SK-N-SH (cell line): ENCODE measurements at regions not wholly inside any gene's neighbourhood (a gene's known extent, or its start where the extent isn't known, plus 50 kb on each side); places are given as distances from the start of the nearest gene placed in this dataset.
A peak's percentile ranks its signal among the peaks of the same experiment; 100 is the strongest.

ENCODE experiments used
- CTCF ChIA-PET: fragments of 300-600, 350-600 bp; formaldehyde crosslinking; extraction: SDS; loops from one replicate; lab custom pipeline; 2021; lab: Yijun Ruan, JAX
- POLR2A ChIA-PET: fragments of 350-600 bp; sonication (Branson Sonifier 250); formaldehyde crosslinking; extraction: SDS; loops from one replicate; lab custom pipeline; 2020; ENCODE audit warnings: antibody characterized with exemption, inconsistent platforms; lab: Yijun Ruan, JAX
- DNase-seq: peaks from one replicate; pipeline ENCODE4 v3.0.0; 2012
- H2AFZ ChIP-seq: fragments of 200-600 bp; sonication (generic); 2 replicates; pipeline ENCODE4 v1.8.1; 2016; ENCODE audit warnings: antibody characterized with exemption, mild to moderate bottlenecking, low read depth
- H3F3A ChIP-seq: fragments of 200-600 bp; sonication (generic); replicated peaks from 2 replicates; pipeline ENCODE3; 2016; ENCODE audit warnings: antibody characterized with exemption, mild to moderate bottlenecking; ENCODE audit not compliant: insufficient read depth
- H3K27ac ChIP-seq, 2 experiments: fragments of 200-500 bp in 1 of 2; fragments of 200-600 bp in 1 of 2; sonication (Bioruptor generic) in 1 of 2; sonication (generic), shearing (Covaris generic) in 1 of 2; 2 replicates each; pipeline versions ENCODE4 v1.5.1 to v1.6.1; 2014 to 2016; ENCODE audit warnings: low read depth in 2 of 2, inconsistent platforms in 1 of 2, low read length in 1 of 2, mild to moderate bottlenecking in 1 of 2, mixed read lengths in 1 of 2
- H3K27me3 ChIP-seq: fragments of 200-600 bp; sonication (generic), shearing (Covaris generic); 2 replicates; pipeline ENCODE4 v1.6.1; 2016; ENCODE audit warnings: mixed run types; ENCODE audit not compliant: insufficient read depth
- H3K36me3 ChIP-seq, 2 experiments: fragments of 200-500 bp in 1 of 2; fragments of 200-600 bp in 1 of 2; sonication (Bioruptor generic) in 1 of 2; sonication (generic) in 1 of 2; replicated peaks in 1 of 2; 2 replicates each; pipeline versions ENCODE3 to v1.5.1; 2014 to 2016; ENCODE audit warnings: low read length in 1 of 2, mild to moderate bottlenecking in 1 of 2; ENCODE audit not compliant: insufficient read depth in 2 of 2, control insufficient read depth in 1 of 2
- H3K4me1 ChIP-seq, 2 experiments: fragments of 200-500 bp in 1 of 2; fragments of 200-600 bp in 1 of 2; sonication (Bioruptor generic) in 1 of 2; sonication (generic), shearing (Covaris generic) in 1 of 2; 2 replicates each; pipeline versions ENCODE4 v1.5.1 to v1.6.1; 2014 to 2016; ENCODE audit warnings: low read depth in 1 of 2, low read length in 1 of 2, mixed run types in 1 of 2; ENCODE audit not compliant: insufficient read depth in 2 of 2, control insufficient read depth in 1 of 2
- H3K4me2 ChIP-seq: fragments of 200-600 bp; sonication (generic), shearing (Covaris generic); 2 replicates; pipeline ENCODE4 v1.6.1; 2017; ENCODE audit warnings: mixed run types
- H3K4me3 ChIP-seq, 2 experiments: fragments of 200-500 bp in 1 of 2; fragments of 200-600 bp in 1 of 2; sonication (Bioruptor generic) in 1 of 2; sonication (generic), shearing (Covaris generic) in 1 of 2; 2 replicates each; pipeline versions ENCODE4 v1.5.1 to v1.8.1; 2014 to 2016; ENCODE audit warnings: low read depth in 2 of 2, inconsistent platforms in 1 of 2, low read length in 1 of 2, mild to moderate bottlenecking in 1 of 2, mixed read lengths in 1 of 2, moderate library complexity in 1 of 2
- H3K79me2 ChIP-seq: fragments of 200-600 bp; sonication (generic); 2 replicates; pipeline ENCODE4 v1.8.1; 2017; ENCODE audit warnings: mild to moderate bottlenecking; ENCODE audit not compliant: insufficient read depth
- H3K9ac ChIP-seq: fragments of 200-600 bp; sonication (generic); 2 replicates; pipeline ENCODE4 v1.6.1; 2017; ENCODE audit warnings: mixed run types
- H3K9me2 ChIP-seq: fragments of 200-600 bp; sonication (generic); 2 replicates; pipeline ENCODE4 v1.6.1; 2017; ENCODE audit warnings: mixed run types
- H3K9me3 ChIP-seq: fragments of 200-600 bp; sonication (generic); 2 replicates; pipeline ENCODE4 v1.6.1; 2017; ENCODE audit warnings: mixed run types, mild to moderate bottlenecking, moderate library complexity
- H4K20me1 ChIP-seq: fragments of 200-600 bp; sonication (generic); 2 replicates; pipeline ENCODE4 v1.6.1; 2017; ENCODE audit warnings: mild to moderate bottlenecking, mixed run types; ENCODE audit not compliant: insufficient read depth
- FOXJ3 ChIP-seq: sonication (generic); formaldehyde crosslinking; IDR thresholded peaks from 2 replicates; pipeline ENCODE4 v1.5.1; 2020; ENCODE audit warnings: mild to moderate bottlenecking, missing genetic modification reagents
- FOXM1 ChIP-seq: IDR thresholded peaks from 2 replicates; pipeline ENCODE4 v1.4.0; 2012; ENCODE audit warnings: low read depth, mild to moderate bottlenecking
- GATA2 ChIP-seq: sonication (generic); formaldehyde crosslinking; IDR thresholded peaks from 2 replicates; pipeline ENCODE4 v1.5.0; 2020; ENCODE audit warnings: mild to moderate bottlenecking, missing genetic modification reagents
- MEF2A ChIP-seq: IDR thresholded peaks from 2 replicates; pipeline ENCODE4 v1.4.0; 2012; ENCODE audit warnings: low read depth, borderline replicate concordance
- MXI1 ChIP-seq: IDR thresholded peaks from 2 replicates; pipeline ENCODE4 v1.6.1; 2012; ENCODE audit warnings: mild to moderate bottlenecking, low read depth, low read length, improper control_type of control experiment
- NRF1 ChIP-seq: IDR thresholded peaks from 2 replicates; pipeline ENCODE4 v1.6.1; 2012; ENCODE audit warnings: low read depth, mild to moderate bottlenecking, low read length
- POLR2AphosphoS5 ChIP-seq: IDR thresholded peaks from 2 replicates; pipeline ENCODE4 v1.6.1; 2012; ENCODE audit warnings: low read depth, low read length
- RCOR1 ChIP-seq: fragments of 150-350 bp; IDR thresholded peaks from 2 replicates; pipeline ENCODE4 v1.6.1; 2017; ENCODE audit warnings: antibody characterized with exemption, low read length
- REST ChIP-seq: IDR thresholded peaks from 2 replicates; pipeline ENCODE4 v1.6.1; 2012; ENCODE audit warnings: mild to moderate bottlenecking, low read depth, low read length, moderate library complexity
- RXRA ChIP-seq: IDR thresholded peaks from 2 replicates; pipeline ENCODE4 v1.4.0; 2012; ENCODE audit warnings: low read depth, mild to moderate bottlenecking, borderline replicate concordance
- SIN3A ChIP-seq: IDR thresholded peaks from 2 replicates; pipeline ENCODE4 v1.6.1; 2012; ENCODE audit warnings: low read depth, mild to moderate bottlenecking, low read length, moderate library complexity, borderline replicate concordance
- TCF12 ChIP-seq: IDR thresholded peaks from 2 replicates; pipeline ENCODE4 v1.4.0; 2012
- TEAD4 ChIP-seq: IDR thresholded peaks from 2 replicates; pipeline ENCODE4 v1.4.0; 2012; ENCODE audit warnings: mild to moderate bottlenecking, borderline replicate concordance; ENCODE audit not compliant: insufficient read depth
- ZBTB33 ChIP-seq: IDR thresholded peaks from 2 replicates; pipeline ENCODE4 v1.4.0; 2012; ENCODE audit warnings: low read depth, borderline replicate concordance
- TF ChIP-seq, protein P1 (sequence below): IDR thresholded peaks from 2 replicates; pipeline ENCODE4 v1.4.0; 2012; ENCODE audit warnings: low read depth, borderline replicate concordance
- TF ChIP-seq, protein P2 (sequence below): IDR thresholded peaks from 2 replicates; pipeline ENCODE4 v1.4.0; 2012; ENCODE audit warnings: low read depth
- TF ChIP-seq, protein P3 (sequence below): fragments of 150-350 bp; IDR thresholded peaks from 2 replicates; pipeline ENCODE4 v1.6.1; 2017; ENCODE audit warnings: antibody characterized with exemption, low read length, low read depth, borderline replicate concordance

DNA sequence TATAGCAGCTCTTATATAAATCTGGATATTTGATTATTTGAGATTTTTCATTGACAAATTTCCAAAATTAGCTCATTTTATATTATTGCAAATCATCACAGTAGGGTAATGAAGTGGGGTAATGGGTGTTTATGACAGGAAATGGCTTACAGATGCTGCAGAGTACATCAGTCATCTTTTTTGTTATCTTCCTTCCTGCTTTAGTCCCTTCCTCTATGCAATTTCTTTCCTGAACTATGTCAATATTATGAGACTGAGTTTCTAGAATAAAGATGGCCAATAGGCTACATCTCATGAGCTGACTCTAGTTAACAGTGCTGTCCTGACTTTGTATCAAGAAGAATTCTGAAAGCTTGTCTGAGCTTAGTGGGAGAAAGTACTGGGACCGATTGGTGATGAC, 244.5 kb downstream of the XPNPEP1 start (continued):
- TF ChIP-seq SIN3A: no peak
- TF ChIP-seq FOXM1: no peak

- H3K4me1 ChIP-seq: no peaks in the 10 kb centered on the region
- no peak for TF ChIP-seq RXRA
- TF ChIP-seq TCF12: no peak
- no peak for TF ChIP-seq FOXJ3
- no peak for TF ChIP-seq ZBTB33
- no peak for TF ChIP-seq TEAD4
- TF ChIP-seq REST: no peak
- no peak overlapping the region for H3K9ac ChIP-seq
- DNase-seq: no peak
- H3K79me2 ChIP-seq: no peaks in the 10 kb centered on the region
- no peaks in the 10 kb centered on the region for H3K36me3 ChIP-seq
- no peaks in the 10 kb centered on the region for H3K9me2 ChIP-seq
- H3K4me3 ChIP-seq: no peak overlapping the region
- no peaks in the 10 kb centered on the region for H3K27me3 ChIP-seq
- 0 out of 2 replicates have a peak overlapping the region, but pooled peaks have one; percentile 35 for H2AFZ ChIP-seq
- H3F3A ChIP-seq: no peaks in the 10 kb centered on the region
- no peak overlapping the region; the same call in 1 of the 2 replicates for H3K4me2 ChIP-seq
- H4K20me1 ChIP-seq: no peaks in the 10 kb centered on the region
- ChIA-PET CTCF (interaction anchor here (1.3 kb wide), 1 partner anchor 13 kb away, joined by 3 read pairs; no protein-coding TSS in a partner anchor), POLR2A (no interaction called here)
- H3K9me3 ChIP-seq: no peaks in the 10 kb centered on the region
- H3K27ac ChIP-seq: no peak overlapping the region
Measured at GRCh38 chr10:109676703-109677102, 246.6 kb downstream of the XPNPEP1 start.

DNA sequence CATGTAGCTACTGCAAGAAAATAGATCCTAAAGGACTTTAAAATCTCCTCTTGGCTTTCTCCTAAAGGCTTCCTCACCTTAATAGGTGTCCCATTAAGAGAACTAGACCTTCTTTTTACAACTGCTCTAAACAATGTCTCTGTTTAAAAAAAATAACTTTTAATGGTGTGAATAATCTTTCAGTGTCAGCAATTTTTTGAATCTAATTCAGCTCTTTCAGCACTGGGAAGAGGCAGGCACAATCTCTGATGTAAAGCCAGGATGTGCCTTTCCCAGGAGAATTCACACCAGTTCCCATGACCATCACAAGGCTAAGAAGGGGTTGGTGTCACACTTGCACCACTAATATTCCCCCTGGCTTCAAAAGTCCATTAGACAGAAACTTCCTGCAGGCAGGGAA, 254.6 kb downstream of the XPNPEP1 start:
- H3K4me2 ChIP-seq: no peak overlapping the region
- CTCF ChIA-PET: no interaction called here
- H3F3A ChIP-seq: no peaks in the 10 kb centered on the region
- H3K36me3 ChIP-seq: no peaks in the 10 kb centered on the region
- H3K9me3 ChIP-seq: no peaks in the 10 kb centered on the region
- no peak overlapping the region for H2AFZ ChIP-seq
- H3K27me3 ChIP-seq: no peaks in the 10 kb centered on the region
- no peaks in the 10 kb centered on the region for H3K79me2 ChIP-seq
- H3K9me2 ChIP-seq: no peaks in the 10 kb centered on the region
- H4K20me1 ChIP-seq: no peaks in the 10 kb centered on the region
- no peak overlapping the region for H3K9ac ChIP-seq
- no peak overlapping the region for H3K27ac ChIP-seq
- H3K4me3 ChIP-seq: no peak overlapping the region
- no peaks in the 10 kb centered on the region for H3K4me1 ChIP-seq
- POLR2A ChIA-PET: no interaction called here
- no peak for DNase-seq
- TF ChIP-seq, protein P1, sequence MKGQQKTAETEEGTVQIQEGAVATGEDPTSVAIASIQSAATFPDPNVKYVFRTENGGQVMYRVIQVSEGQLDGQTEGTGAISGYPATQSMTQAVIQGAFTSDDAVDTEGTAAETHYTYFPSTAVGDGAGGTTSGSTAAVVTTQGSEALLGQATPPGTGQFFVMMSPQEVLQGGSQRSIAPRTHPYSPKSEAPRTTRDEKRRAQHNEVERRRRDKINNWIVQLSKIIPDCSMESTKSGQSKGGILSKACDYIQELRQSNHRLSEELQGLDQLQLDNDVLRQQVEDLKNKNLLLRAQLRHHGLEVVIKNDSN: no peak
- TF ChIP-seq NRF1 (no peak), ZBTB33 (no peak), POLR2AphosphoS5 (no peak), MXI1 (no peak), GATA2 (CRISPR knock-in tag) (no peak), RXRA (no peak), RCOR1 (no peak), MEF2A (no peak), FOXM1 (no peak)
- TF ChIP-seq, protein P2, sequence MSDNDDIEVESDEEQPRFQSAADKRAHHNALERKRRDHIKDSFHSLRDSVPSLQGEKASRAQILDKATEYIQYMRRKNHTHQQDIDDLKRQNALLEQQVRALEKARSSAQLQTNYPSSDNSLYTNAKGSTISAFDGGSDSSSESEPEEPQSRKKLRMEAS: no peak
- TF ChIP-seq, protein P3, sequence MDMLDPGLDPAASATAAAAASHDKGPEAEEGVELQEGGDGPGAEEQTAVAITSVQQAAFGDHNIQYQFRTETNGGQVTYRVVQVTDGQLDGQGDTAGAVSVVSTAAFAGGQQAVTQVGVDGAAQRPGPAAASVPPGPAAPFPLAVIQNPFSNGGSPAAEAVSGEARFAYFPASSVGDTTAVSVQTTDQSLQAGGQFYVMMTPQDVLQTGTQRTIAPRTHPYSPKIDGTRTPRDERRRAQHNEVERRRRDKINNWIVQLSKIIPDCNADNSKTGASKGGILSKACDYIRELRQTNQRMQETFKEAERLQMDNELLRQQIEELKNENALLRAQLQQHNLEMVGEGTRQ: no peak
